Heart left ventricle (tissue), 16 donors: ENCODE measurements at regions not wholly inside any gene's neighbourhood (a gene's known extent, or its start where the extent isn't known, plus 50 kb on each side); places are given as distances from the start of the nearest gene placed in this dataset.

Source experiments
- ATAC-seq, 4 donors: fragments of 200-7000 bp; cut with Tn5 transposase; one replicate each; pipeline ENCODE4 v1.9.1; 2020 to 2022; ENCODE audit warnings: moderate library complexity in 4 of 4, mild to moderate bottlenecking in 3 of 4, moderate number of reproducible peaks in 1 of 4
- DNase-seq, 5 donors: peaks; one replicate each; pipeline ENCODE4 v3.0.0-alpha.2; 2020
- H3K27ac ChIP-seq, 12 donors: fragments of 200-600 bp; sonication (generic) in 4 of 12; one replicate each; pipeline versions ENCODE4 v1.5.0 to v1.8.0; 2016 to 2022; ENCODE audit warnings: mild to moderate bottlenecking in 2 of 12
- H3K27me3 ChIP-seq, 9 donors: fragments of 200-600 bp; sonication (generic) in 2 of 9; one replicate each; pipeline versions ENCODE4 v1.5.1 to v1.8.0; 2016 to 2022; ENCODE audit warnings: mild to moderate bottlenecking in 3 of 9
- H3K36me3 ChIP-seq, 9 donors: fragments of 200-600 bp; sonication (generic) in 2 of 9; one replicate each; pipeline versions ENCODE4 v1.5.0 to v1.8.0; 2018 to 2022; ENCODE audit warnings: mild to moderate bottlenecking in 2 of 9
- H3K4me1 ChIP-seq, 12 donors: fragments of 200-600 bp; sonication (generic) in 4 of 12; one replicate each; pipeline versions ENCODE4 v1.5.0 to v1.8.0; 2016 to 2022; ENCODE audit warnings: mild to moderate bottlenecking in 3 of 12
- H3K4me3 ChIP-seq, 12 donors: fragments of 200-600 bp; sonication (generic) in 4 of 12; one replicate each; pipeline versions ENCODE4 v1.5.0 to v1.8.0; 2017 to 2022; ENCODE audit warnings: mild to moderate bottlenecking in 9 of 12, moderate library complexity in 4 of 12
- H3K9me3 ChIP-seq, 12 donors: fragments of 200-600 bp; sonication (generic) in 4 of 12; one replicate each; pipeline versions ENCODE4 v1.5.0 to v1.8.0; 2016 to 2022; ENCODE audit warnings: mild to moderate bottlenecking in 1 of 12
- CTCF ChIP-seq, 12 donors: fragments of 200-600 bp; sonication (generic) in 4 of 12; IDR thresholded peaks; one replicate each; pipeline versions ENCODE4 v1.5.0 to v1.8.0; 2018 to 2022; ENCODE audit warnings: antibody characterized with exemption in 12 of 12, mild to moderate bottlenecking in 5 of 12
- POLR2A ChIP-seq, 2 donors: fragments of 450-650 bp; IDR thresholded peaks; one replicate each; pipeline ENCODE4 v1.6.1; 2017; ENCODE audit warnings: antibody characterized with exemption in 2 of 2, mild to moderate bottlenecking in 2 of 2, moderate library complexity in 2 of 2
- WGBS, 4 donors: extraction: QIAGEN DNeasy Blood & Tissue Kit in 2 of 4; methylation state at CpG; one replicate each; pipeline versions ENCODE4 v1.1.5 to v1.1.7; 2013 to 2018; 5-methylcytosine and 5-hydroxymethylcytosine counted together
- intact Hi-C, 10 donors: fragments of 100-400 bp; cut with DNase I; formaldehyde crosslinking; loops; one replicate each; pipeline versions ENCODE4 v1.11.1 to v1.14.2; 2022
- donor health status: ischemic (EF 13 %, LVEDD 7.1; RV severe dilation, severe dysfunction).
- donor health status: healthy with polysubstance abuse.
- donor health status: DM: no; HTN: yes; CAD: no.
- donor health status: DM: no; HTN: no; CAD: no.
- donor health status: ischemic (EF 25% LVEDD 6.9; RV normal size, moderate dysfunction).
- donor health status: ischemic (EF 25% LVEDD 5.7; RV mildly dilated, moderate dysfunction).
- donor health status: healthy.
- donor health status: DM: yes; HTN: yes; CAD: no.
- donor health status: ischemic (EF 35%, LVEDD 5.7; RV mildly dilated, moderate dysfunction).
- donor health status: nonischemic (EF 11% LVEDD 7.7; RV severe dilation, severe dysfunction).
- donor health status: DM: yes; HTN: yes; CAD: no.
- donor health status: PGD.
- donor health status: ischemic (EF 29% LVEDD 5.4; RV normal size, mild dysfunction).
- donor health status: nonischemic (EF 23%, LVEDD 6.1; RV moderate dilation, normal function).

DNA sequence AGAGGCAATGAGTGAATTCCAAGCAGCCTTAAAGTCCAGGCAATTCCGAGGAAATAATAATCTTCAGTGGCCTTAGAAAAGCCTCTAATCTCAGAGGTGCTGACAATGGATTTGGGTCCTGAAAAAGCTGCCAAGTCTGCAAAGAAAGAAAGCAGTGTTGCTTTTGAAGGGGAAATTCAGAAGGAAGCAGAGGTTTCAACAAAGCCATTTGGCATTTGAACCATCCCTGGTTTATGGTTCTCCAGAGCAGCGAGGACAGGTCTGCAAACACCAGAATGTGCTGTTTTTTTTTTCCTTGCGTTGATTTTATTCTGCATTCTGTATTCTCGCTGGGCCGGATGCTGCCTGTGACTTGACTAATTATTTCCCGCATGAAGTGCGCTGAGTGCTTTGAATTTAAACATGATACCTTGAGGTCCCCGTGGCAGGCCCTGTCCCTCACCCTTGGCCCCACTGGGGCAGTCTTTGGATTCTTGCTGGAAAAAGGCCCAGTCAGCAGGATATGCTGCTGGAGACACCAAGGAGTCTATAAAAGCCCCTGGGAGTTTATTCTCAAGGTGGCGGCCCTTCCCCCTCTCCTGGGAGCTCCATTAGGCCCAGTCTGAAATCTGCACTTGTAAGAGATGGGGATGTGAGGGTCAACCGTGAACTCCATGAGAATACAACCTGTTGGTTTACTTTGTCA is 338.3 kb downstream of the HAPSTR1 start:
- DNase-seq (no peak), ATAC-seq (no peak)
- Histone ChIP-seq H3K27me3 (no peaks in the 10 kb centered on the region), H3K36me3 (no peaks in the 10 kb centered on the region), H3K9me3 (no peaks in the 10 kb centered on the region), H3K4me1 (peaks cover 0 to 8% (median 0%) of the 10 kb centered on the region in 12 donors), H3K4me3 (no peak overlapping the region), H3K27ac (no peak overlapping the region)
- 69 to 78% (median 72%) methylated on average over 10 of the region's 10 CpGs for WGBS, 4 donors
- TF ChIP-seq POLR2A (IDR thresholded peaks at IDR 0.05) (no peak), CTCF (IDR thresholded peaks at IDR 0.05) (no peak)
- intact Hi-C loops: no loop called here

DNA sequence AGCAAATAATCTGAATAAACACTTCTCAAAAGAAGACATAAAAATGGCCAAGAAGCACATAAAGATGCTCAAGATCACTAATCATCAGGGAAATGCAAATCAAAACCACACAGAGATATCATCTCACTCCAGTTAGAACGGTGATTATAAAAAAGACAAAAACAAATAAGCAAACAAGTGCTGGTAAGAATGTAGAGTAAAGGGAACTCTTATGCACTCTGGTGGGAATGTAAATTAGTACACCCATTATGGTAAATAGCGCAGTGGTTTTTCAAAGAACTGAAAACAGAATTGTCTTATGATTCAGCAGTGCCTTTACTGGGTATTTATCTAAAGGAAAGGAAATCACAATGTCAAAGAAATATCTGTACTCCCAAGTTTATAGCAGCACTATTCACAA is 343.2 kb downstream of the HAPSTR1 start:
- no peaks in the 10 kb centered on the region for H3K36me3 ChIP-seq
- TF ChIP-seq POLR2A (IDR thresholded peaks at IDR 0.05) (no peak), CTCF (IDR thresholded peaks at IDR 0.05) (no peak)
- peaks cover 0 to 10% (median 0%) of the 10 kb centered on the region in 12 donors for H3K9me3 ChIP-seq
- DNase-seq: no peak
- 68 to 72% (median 71%) methylated on average over 2 of the region's 2 CpGs for whole genome bisulfite sequencing, 4 donors
- H3K4me1 ChIP-seq: no peaks in the 10 kb centered on the region
- no peaks in the 10 kb centered on the region for H3K27me3 ChIP-seq
- ATAC-seq: no peak
- H3K27ac ChIP-seq: no peak overlapping the region
- no peak overlapping the region for H3K4me3 ChIP-seq
- intact Hi-C loops: no loop called here

DNA sequence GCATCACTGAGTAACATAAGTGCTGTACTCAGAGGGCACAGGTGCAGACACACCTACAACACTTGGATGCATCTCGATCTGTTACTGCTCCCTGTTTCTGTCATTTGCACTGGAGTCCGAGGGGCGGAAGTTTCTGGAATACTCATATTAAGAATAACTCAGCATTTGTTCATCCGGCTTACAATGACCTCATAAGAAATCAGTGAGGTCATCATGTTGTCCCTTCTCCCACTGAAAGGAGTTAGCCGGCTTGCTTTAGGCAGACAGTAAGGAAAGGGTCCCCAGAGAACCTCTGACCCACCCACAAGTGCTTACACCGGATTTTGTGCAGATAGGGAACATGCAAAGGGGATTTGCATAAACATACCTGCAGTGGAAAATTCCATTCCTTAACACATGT is 344.7 kb downstream of the HAPSTR1 start:
- Histone ChIP-seq H3K36me3 (no peaks in the 10 kb centered on the region), H3K9me3 (peaks cover 0 to 10% (median 0%) of the 10 kb centered on the region in 12 donors), H3K27me3 (no peaks in the 10 kb centered on the region), H3K4me1 (no peaks in the 10 kb centered on the region), H3K4me3 (no peak overlapping the region), H3K27ac (no peak overlapping the region)
- no peak for ATAC-seq
- WGBS, 4 donors: 81 to 90% (median 85%) methylated on average over 6 of the region's 6 CpGs
- DNase-seq: no peak
- TF ChIP-seq POLR2A (IDR thresholded peaks at IDR 0.05) (no peak), CTCF (IDR thresholded peaks at IDR 0.05) (no peak)
- intact Hi-C loops: no loop called here

DNA sequence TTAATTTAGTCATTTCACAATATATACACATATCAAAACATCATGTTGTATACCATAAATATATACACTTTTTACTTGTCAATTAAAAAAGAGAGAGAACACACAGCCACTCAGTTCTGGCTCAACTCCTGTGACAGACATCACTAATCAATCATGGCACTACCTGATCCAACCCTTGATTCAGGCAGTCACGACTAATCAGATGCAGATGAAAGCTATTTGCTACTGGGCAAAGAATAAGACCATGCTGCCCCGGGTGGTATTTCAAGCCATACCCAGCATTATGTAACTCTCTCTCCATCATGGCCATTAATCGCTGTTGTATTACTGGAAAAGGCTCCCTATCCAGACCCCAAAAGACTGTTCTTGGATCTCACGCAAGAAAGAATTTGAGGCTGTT is 345.7 kb downstream of the HAPSTR1 start:
- DNase-seq (no peak), ATAC-seq (no peak)
- no peaks in the 10 kb centered on the region for H3K4me1 ChIP-seq
- H3K9me3 ChIP-seq: peaks cover 0 to 10% (median 0%) of the 10 kb centered on the region in 12 donors
- H3K27me3 ChIP-seq: no peaks in the 10 kb centered on the region
- 82 to 89% (median 87%) methylated on average over 4 of the region's 4 CpGs for WGBS, 4 donors
- H3K4me3 ChIP-seq: no peak overlapping the region
- intact Hi-C loops: no loop called here
- TF ChIP-seq CTCF (IDR thresholded peaks at IDR 0.05) (no peak), POLR2A (IDR thresholded peaks at IDR 0.05) (no peak)
- H3K27ac ChIP-seq: no peak overlapping the region
- no peaks in the 10 kb centered on the region for H3K36me3 ChIP-seq
